ENCODE measurements at regions not wholly inside any gene's neighbourhood (a gene's known extent, or its start where the extent isn't known, plus 50 kb on each side); places are given as distances from the start of the nearest gene placed in this dataset.

DNA sequence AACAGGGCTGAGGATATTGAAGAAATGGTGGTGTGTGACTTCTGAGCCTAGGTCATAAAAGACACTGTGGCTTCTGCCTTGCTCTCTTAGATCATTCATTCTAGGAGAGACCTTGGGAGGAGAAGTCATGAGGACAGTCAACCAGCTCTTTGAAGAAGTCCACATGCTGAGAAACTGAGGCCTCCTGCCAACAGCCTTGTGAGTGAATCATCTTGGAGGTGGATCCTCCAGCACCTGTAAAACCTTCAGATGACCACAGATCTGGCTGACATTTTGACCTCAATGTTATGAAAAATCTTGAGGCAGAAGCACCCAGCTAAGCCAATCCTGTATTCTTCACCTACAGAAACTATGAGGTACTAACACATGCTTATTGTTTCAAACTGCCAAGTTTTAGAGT, 165.9 kb downstream of the CARTPT start:
- TF ChIP-seq TAF1 (IDR thresholded peaks at IDR 0.05; ENCODE audit: borderline replicate concordance, insufficient read depth, low read length): no peak
- no peak for TF ChIP-seq FOXP2 (optimal IDR thresholded peaks at IDR 0.05; ENCODE audit: borderline replicate concordance, extremely low read depth, extremely low read length, insufficient read depth)

DNA sequence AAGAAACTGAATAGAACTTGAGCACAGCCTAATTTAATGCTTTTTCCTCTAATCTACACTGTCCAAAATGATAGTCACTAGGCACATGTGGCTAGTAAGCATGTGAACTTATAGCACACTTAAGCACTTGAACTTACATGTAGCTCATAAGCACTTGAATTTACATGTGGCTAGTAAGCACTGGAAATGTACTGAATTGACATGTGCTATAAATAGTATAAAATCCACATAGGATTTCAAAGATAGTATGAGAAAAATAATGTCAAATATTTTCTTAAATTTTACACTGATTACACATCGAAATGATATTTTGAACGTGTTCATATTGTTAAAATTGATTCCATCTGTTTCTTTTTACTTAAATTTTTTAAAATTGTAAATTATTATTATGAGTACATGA, 167.3 kb downstream of the CARTPT start:
- TF ChIP-seq FOXP2 (optimal IDR thresholded peaks at IDR 0.05; ENCODE audit: borderline replicate concordance, extremely low read depth, extremely low read length, insufficient read depth) (no peak), SIN3A (IDR thresholded peaks at IDR 0.05; ENCODE audit: borderline replicate concordance, insufficient read depth, low read length) (no peak), POLR2AphosphoS5 (IDR thresholded peaks at IDR 0.05; ENCODE audit: low read depth, low read length) (no peak), TAF1 (IDR thresholded peaks at IDR 0.05; ENCODE audit: borderline replicate concordance, insufficient read depth, low read length) (no peak)
- TF ChIP-seq, protein P1, sequence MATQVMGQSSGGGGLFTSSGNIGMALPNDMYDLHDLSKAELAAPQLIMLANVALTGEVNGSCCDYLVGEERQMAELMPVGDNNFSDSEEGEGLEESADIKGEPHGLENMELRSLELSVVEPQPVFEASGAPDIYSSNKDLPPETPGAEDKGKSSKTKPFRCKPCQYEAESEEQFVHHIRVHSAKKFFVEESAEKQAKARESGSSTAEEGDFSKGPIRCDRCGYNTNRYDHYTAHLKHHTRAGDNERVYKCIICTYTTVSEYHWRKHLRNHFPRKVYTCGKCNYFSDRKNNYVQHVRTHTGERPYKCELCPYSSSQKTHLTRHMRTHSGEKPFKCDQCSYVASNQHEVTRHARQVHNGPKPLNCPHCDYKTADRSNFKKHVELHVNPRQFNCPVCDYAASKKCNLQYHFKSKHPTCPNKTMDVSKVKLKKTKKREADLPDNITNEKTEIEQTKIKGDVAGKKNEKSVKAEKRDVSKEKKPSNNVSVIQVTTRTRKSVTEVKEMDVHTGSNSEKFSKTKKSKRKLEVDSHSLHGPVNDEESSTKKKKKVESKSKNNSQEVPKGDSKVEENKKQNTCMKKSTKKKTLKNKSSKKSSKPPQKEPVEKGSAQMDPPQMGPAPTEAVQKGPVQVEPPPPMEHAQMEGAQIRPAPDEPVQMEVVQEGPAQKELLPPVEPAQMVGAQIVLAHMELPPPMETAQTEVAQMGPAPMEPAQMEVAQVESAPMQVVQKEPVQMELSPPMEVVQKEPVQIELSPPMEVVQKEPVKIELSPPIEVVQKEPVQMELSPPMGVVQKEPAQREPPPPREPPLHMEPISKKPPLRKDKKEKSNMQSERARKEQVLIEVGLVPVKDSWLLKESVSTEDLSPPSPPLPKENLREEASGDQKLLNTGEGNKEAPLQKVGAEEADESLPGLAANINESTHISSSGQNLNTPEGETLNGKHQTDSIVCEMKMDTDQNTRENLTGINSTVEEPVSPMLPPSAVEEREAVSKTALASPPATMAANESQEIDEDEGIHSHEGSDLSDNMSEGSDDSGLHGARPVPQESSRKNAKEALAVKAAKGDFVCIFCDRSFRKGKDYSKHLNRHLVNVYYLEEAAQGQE (IDR thresholded peaks at IDR 0.05; ENCODE audit: insufficient read depth in 1 of 2, low read depth in 2 of 2, low read length in 2 of 2): no peak

DNA sequence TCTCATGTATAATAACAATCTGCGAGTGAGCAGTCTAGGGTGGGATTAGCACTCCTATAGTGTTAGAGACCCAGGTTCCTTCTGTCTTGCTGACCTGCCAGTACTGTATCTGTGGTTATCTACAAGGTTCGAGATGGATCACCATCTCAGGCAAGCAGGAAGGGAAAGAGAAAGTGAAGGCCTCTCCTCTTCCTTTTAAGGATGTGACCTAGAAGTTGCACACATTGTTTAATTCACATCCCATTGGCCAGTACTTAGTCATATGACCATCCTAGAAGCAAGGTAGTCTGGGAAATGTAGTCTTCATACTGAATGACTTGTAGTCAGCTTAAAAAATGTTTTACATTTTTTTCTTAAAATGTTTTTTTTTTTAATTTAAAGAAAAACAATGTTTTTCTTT, 168.6 kb downstream of the CARTPT start:
- TF ChIP-seq, protein P1 (IDR thresholded peaks at IDR 0.05; ENCODE audit: insufficient read depth in 1 of 2, low read depth in 2 of 2, low read length in 2 of 2): no peak
- TF ChIP-seq POLR2AphosphoS5 (IDR thresholded peaks at IDR 0.05; ENCODE audit: low read depth, low read length): peak; percentile 22; the same call in 1 of the 2 replicates

DNA sequence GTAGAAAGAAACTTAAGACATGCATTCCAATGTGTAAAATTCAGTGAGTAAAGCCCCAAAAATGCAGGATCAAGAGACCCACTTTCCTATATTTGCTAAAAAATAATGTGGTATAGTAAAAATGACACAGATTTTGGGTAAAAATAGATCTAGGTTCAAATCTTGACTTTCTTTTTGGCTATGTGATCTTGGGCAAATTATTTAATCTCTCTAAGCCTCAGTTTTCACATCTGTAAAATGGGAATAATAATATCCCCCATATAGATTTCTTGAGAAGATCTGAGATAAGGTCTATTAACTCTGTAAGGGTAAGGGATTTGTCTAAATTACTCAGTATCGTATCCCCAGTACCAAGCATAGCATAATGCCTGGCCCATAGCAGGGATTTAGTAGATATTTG, 172.3 kb downstream of the CARTPT start:
- TF ChIP-seq TAF1 (IDR thresholded peaks at IDR 0.05; ENCODE audit: borderline replicate concordance, insufficient read depth, low read length) (no peak), POLR2AphosphoS5 (IDR thresholded peaks at IDR 0.05; ENCODE audit: low read depth, low read length) (no peak), SIN3A (IDR thresholded peaks at IDR 0.05; ENCODE audit: borderline replicate concordance, insufficient read depth, low read length) (no peak), FOXP2 (optimal IDR thresholded peaks at IDR 0.05; ENCODE audit: borderline replicate concordance, extremely low read depth, extremely low read length, insufficient read depth) (no peak)
- TF ChIP-seq, protein P1 (IDR thresholded peaks at IDR 0.05; ENCODE audit: insufficient read depth in 1 of 2, low read depth in 2 of 2, low read length in 2 of 2): no peak

DNA sequence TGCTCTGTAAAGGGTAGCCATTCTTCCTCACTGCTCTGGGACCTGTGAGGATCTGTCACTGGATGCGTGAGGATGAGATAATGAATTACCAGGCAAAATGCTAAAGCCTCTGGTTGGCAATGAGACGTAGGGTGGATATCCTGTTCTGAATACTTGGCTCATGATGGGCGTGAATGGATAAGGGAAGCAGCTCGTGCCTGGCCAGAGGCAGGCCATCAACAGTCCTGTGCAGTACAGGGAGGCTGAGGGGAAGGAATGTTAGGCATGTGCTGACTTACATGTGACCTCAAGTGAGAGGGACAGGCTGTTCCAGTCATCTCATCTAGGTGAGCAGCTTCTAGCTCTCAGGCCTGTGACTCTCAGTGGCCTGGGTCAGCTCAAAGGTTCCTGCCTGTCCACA, 172.8 kb downstream of the CARTPT start:
- TF ChIP-seq SIN3A (IDR thresholded peaks at IDR 0.05; ENCODE audit: borderline replicate concordance, insufficient read depth, low read length) (no peak), TAF1 (IDR thresholded peaks at IDR 0.05; ENCODE audit: borderline replicate concordance, insufficient read depth, low read length) (no peak), FOXP2 (optimal IDR thresholded peaks at IDR 0.05; ENCODE audit: borderline replicate concordance, extremely low read depth, extremely low read length, insufficient read depth) (no peak), POLR2AphosphoS5 (IDR thresholded peaks at IDR 0.05; ENCODE audit: low read depth, low read length) (no peak)
- TF ChIP-seq, protein P1 (IDR thresholded peaks at IDR 0.05; ENCODE audit: insufficient read depth in 1 of 2, low read depth in 2 of 2, low read length in 2 of 2): no peak

All from PFSK-1 (cell line).